HG02938 (cell line): ENCODE measurements at regions not wholly inside any gene's neighbourhood (a gene's known extent, or its start where the extent isn't known, plus 50 kb on each side); places are given as distances from the start of the nearest gene placed in this dataset.
A peak's percentile ranks its signal among the peaks of the same experiment; 100 is the strongest.

Experiments used
- ATAC-seq: cut with Tn5 transposase; IDR thresholded peaks from one replicate; pipeline ENCODE4 v1.9.1; 2021; ENCODE audit warnings: mild to moderate bottlenecking, moderate library complexity; ENCODE audit not compliant: unreplicated experiment

DNA sequence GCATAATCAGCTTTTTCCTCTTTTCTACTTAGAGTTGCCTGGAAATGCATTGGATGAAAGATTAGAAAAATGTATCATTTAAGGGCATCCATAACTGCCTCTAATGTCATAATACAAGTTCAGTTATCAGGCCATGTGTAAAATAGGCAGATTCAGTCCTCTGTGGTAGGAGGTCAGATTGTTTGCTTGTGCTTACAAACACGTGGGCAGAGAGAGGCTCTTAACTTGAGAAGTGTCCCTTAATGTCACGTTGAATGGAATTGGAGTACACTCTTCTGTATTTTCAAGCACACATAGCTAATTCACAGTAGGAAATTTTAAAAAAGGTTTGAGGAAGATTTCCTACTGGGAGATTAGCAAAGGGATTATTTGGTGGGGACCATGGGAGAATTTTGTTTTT lies 359.8 kb upstream of the MTPN start:
- no peak for ATAC-seq

DNA sequence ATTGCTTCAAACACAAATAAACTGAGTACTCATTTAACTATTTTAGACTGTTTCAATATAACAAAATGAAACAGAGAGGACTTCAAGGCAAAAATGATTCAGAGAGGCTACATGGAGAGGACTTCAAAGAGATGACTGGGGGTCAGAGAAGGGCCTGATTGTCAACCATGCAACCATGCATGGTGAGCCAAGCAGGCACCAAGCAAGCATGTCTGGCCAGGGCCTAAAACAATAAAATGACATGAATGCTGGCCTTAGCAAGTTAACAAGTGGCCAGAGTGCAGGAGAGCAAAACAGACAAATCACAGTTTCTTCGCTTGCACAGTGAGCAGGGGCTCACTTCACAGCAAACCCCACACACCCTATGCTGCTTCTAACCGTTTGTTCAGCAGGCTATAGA lies 356.5 kb upstream of the MTPN start:
- ATAC-seq: no peak

DNA sequence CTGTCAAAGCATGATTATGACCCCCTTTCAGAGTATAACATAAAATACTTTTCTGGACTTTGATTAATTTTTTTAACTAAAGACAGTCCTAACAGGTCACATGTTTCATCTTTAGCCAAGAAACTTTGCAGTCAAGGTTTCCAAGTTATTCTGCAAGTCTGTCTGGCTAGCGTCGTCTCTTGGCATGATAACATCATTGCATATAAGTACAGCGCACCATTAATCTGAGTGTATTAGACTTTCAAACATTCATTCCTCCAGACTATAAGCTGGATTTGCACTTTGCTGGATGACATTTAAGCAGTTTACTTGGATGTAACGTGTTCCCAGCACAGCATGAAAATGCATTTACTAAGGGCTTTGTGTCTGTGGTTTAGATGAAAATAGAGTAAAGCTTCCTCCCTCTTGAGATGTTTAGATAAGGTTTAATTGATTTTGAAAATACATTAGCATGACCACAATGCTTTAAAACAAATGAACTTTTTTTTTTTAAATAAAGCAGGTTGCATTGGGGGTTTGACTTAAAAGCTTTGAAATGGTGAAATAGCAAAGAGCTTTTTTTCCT lies 349.0 kb upstream of the MTPN start:
- no peak for ATAC-seq

DNA sequence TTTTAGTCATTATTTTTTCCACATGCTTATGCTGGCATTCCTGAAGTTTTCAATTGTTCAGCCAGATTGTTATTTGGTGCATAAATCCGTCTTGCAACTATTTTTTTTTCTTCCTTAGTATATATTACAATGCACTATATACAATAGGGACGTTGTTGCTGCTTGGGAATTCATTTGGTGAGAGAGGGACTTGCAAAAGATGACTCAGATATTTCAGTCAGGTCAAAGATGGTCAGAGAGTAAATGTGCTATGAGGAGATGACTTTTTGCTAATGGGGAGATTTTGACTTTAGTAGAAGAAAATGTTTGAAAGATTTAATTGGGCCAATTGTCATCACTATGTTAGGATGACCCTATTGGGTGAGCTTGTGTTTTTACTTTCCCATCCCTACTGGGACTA lies 348.4 kb upstream of the MTPN start:
- ATAC-seq: no peak

DNA sequence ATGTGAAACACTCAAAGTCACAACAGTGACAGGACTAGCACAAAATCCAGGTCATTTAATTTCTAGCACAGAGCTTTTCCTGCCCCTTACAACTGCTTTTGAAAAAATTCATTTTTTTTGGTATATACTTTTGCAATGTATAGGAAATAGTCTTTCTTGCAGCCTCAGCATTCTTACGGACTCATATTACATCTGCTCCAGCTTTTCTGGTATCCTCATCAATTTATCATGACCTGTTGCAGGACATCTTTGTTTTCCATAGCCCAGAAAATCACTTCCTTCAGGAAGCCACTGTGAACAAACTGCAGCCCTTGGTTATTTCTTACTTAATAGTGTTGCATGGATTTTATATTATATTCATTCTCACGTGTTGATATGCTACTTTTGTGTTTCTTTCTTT lies 347.9 kb upstream of the MTPN start:
- ATAC-seq: no peak

DNA sequence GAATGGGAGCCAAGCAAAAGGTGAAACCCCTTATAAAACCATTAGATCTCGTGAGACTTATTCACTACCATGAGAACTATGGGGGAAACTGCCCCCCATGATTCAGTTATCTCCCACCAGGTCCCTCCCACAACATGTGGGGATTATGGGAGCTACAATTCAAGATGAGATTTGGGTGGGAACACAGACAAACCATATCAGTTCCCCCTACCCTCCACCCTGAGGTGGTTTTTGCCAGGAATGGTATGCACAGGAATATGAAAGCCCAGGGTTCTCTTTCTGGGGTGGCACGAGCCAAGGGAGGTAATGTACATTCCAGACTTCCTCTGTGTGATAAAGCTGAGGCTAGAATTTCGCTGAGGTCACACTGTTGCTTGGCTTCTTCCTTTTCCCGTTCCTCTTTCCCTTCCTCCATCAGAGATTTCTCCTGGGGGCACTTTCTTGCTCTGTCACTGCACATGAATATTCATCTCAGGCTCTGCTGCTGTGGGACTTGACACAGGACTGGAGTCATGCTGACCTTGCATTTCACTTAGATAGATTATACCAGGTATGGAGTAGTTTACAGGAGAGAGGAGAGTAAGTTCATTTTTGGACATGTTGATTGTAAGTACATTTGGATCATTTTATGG lies 347.0 kb upstream of the MTPN start:
- no peak for ATAC-seq

DNA sequence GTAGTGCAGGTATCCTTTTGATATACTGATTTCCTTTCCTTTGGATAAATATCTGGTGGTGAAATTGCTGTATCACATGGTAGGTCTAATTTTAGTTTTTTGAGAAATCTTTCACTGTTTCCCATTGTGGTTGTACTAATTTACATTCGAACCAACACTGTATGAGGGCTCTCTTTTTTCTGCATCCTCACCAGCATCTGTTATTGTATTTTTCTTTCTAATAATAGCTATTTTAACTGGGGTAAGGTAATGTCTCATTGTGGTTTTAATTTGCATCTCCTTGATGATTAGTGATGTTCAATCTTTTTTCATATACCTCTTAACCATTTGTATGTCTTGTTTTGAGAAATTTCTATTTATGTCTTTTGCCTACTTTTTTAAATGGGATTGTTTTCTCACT lies 335.4 kb upstream of the MTPN start:
- peak; percentile 45 for ATAC-seq

DNA sequence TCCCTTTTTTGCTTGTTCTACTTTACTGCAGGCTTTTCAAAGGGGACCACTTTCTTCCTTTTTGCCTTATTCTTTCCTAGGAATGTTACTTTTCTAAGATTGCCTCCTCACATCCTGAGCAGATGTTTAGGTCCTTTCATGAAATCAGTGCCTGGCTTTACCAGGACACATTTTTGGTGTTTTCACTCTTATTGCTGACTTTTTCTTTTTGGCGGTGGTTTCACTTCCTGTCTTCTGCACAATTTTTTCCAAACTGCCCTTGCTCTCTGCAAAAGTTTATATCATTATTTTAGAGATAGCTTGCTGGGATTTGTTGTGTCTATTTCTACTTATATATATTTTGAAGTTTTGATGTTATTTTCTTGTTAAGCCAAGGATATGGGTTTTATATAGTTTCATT lies 332.2 kb upstream of the MTPN start:
- no peak for ATAC-seq

DNA sequence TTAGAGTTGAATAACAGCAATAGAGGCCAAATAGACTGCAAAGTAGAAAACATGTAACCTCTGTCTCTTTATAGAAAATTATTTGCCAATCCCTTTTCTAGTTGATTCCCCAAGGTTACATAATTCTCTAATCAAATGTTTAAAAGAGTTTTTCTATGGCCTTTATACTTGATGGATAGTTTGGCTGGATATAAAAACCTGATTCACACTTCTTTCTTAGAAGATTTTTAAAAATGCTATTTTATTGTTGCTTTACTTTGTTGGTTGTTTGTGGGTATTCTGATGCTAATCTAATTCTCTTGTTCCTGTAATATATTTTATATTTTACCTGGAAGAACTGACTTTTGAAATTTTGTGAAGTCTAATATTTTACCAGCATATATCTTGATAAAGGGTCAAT lies 331.1 kb upstream of the MTPN start:
- ATAC-seq: no peak

DNA sequence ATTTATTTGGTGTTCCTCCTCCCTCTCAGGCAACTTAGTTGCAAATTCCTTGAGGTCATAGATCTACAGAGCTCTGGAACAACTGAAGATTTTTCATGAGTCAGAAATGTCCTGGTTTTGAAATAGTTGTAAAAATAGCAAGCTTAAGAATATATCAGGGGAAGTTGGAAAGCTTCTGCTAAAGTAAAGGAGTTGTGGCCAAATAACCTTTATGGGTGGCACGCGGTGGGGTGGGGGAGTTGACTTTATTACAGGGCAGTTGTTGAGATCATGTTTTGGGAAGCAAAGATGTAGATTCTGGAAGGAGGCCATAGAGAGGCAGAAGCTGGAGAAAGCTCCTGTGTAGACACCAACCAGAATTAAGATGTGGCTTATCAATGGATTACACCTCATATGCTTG lies 326.0 kb upstream of the MTPN start:
- no peak for ATAC-seq

DNA sequence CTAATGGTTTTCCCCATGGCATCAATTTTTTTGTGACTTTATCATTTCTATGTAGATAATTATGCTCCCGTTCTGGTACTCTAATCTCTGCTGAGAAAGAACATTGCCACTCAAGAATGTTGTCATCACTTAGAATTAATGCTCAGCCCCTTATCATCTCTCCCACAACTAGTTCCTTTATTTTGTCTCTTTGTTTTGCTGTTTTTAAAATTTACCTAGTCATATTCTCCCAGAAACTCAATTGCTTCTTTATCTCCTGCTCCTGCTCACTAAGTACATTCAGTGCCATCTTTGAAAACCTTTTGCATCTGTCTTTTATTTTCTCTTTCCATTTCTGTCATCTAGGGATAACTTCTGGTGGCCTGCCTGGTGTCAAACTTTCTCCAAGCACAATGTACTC lies 324.9 kb upstream of the MTPN start:
- no peak for ATAC-seq

DNA sequence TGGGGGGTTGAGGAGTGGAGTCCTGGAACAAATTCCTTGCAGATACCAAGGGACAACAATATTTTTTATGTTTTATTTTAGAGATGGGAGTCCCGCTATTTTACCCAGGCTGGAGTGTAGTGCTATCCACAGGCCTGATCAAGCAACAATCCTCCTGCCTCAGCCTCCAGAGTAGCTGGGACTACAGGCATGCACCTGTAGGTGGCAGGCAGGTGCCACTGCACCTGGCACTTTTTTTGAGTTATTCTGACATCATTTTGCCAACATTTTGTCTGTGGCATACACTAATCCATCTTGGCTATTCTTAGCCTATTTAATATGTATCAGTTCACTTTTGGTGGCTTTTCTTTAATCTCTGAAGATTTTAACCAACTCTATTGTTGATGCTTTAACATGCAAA lies 317.8 kb upstream of the MTPN start:
- no peak for ATAC-seq

DNA sequence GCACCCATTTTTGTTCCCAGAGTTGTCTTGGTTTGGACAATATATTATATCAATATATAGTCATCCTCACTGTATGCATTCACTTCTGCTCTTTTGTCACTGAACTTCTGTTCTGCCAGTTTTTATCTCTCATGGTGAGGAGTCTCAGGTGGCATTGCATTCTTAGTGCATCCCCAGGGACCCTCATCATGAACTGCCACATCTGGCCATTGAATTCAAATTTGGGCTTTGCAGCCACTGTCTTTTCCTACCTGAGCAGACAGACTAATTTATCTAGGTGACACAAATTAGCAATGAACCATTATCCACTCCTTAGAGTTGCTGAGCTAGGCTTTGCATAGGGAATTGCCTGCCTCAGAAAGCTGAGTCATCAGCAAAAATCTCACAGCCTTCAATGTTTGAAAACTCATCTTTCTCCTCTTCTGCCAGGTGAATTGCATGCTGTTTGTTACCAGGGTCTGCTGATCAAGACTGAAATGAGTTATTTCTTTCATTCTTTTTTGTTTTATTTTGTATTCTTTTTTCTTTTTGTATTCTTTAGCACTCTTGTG lies 316.8 kb upstream of the MTPN start:
- no peak for ATAC-seq

DNA sequence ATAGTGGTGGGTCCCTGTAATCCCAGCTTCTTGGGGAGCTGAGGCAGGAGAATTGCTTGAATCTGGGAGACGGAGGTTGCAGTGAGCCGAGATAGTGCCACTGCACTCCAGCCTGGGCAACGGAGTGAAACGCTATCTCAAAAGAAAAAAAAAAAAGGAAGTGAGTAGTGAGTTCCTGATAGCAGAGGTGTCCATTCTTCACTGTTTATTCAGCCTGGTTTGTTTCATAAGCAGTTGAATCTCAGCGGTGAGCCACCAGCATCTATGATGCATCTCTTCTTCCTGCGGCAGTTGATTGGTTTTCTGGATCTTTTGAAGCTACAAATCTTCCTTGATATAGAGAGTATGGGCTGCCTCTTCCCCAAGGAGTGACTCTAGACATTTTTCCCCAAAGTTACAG lies 316.1 kb upstream of the MTPN start:
- ATAC-seq: peak; percentile 87

DNA sequence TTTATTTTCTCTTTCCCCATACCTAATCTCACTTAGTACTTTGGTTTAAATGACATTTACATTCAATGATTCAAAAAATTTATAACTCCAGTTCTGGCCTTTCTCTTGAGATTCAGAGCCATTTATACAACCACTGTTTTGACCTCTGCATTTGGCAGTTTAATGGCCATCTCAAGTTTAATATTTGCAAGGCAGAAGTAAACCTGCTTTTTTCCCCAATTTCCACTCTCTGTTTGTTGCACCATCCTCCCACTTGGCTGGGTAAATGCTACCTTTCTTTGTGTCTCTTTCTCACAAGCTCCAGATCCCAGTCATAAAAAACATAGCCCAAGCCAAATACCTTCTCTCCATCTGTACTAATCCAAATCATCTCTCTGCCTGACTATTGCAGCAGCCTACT lies 315.2 kb upstream of the MTPN start:
- ATAC-seq: no peak

DNA sequence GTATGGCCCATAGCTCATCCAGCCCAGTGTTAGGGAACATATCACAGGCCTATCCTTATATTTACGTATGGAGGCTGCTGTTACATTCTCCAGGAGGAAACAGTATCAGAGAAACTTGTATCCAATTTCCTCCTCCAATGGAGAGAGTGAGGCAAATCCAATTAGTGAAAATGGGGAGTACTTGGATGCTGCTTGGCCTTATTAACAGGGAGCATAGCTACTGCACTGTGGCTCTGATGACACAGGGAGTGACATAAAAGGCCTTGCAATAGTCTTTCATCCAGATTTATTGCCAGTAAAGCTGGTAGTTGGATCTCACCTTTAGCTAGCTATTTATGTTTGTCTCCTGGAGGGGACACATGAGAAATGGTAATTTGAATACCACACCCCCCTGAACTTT lies 313.2 kb upstream of the MTPN start:
- ATAC-seq: no peak

DNA sequence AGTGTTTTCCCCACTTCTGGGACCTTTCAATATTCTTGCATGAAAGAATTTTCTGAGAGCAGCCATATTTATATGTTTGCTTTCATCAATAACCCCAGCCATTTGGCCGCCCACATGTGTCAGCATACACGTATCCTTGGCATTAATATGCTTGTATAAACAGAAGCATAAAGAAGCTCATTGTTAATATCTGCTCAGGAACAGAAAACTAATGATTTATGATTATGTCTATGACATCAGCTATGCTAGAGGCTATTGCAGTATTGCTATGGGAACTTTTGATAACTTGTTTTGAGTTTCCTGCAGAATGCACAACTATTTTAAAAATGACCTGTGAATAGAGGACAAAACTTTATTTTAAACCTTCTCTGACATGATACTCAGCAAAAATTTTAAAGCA lies 300.9 kb upstream of the MTPN start:
- no peak for ATAC-seq

DNA sequence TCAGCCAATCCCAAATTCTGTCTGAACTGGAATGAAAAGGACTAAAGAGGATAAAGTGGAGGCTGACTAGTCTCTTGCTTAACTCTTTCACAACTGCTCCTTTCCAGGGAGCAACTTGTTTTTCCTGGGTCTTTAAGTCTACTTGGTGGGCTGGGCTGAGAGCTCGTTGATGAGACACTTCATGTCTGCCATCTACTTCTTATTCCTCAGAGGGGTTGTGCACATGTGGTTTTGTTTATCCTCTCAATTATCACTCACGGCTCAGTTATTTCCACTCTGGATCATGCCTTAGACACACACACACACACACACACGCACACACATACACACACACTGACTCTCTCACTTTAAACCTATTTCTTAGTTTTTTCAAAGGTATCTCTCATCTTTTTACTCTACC lies 298.6 kb upstream of the MTPN start:
- no peak for ATAC-seq

DNA sequence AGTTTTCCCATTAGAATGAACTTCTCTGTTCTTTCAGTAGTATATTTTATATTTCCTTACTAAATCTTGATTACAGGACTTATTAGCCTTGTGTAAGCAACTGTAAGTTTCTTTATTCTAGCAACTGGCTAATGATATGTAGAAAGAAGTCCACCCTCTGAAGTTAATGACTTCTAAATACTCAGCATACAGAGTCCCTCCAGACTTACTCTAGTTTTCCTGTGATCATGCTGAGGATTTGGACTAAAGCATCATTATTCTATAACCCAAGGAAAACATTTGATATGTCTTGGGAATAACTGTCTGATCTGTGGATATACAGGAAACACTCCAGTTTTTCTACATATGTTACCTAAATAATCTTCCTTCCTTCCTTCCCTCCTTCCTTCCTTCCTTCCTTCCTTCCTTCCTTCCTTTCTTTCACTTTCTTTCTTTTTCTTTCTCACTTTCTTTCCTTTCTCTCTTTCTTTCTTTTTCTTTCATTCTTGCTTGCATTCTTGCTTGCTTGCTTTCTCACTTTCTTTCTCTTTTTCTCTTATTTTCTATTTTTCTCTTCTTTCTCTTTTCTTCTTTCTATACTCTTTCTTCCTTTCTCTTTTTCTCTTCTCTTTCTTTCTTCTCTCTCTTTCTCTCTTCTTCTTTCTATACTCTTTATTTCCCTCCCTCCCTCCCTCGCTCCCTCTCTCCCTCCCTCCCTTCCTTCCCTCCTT lies 297.6 kb upstream of the MTPN start:
- ATAC-seq: no peak

DNA sequence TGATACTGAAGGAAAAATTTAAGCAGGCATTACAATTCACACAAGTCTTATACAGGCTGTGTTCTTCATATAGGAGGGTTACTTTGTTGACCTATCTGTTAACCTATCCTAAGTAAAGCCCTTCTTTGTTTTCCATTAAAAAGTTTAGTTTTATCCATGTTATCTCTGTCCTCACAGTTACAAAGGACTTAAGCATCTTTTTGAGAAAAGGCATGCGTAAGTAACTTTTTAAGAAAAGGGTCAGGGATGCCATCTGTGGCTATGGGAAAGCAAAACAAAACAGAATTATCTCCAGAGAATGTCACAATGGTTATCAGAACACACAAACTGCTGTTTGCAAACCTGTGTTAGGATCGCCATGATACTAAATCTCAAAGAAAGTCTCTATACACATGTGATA lies 295.8 kb upstream of the MTPN start:
- ATAC-seq: no peak

DNA sequence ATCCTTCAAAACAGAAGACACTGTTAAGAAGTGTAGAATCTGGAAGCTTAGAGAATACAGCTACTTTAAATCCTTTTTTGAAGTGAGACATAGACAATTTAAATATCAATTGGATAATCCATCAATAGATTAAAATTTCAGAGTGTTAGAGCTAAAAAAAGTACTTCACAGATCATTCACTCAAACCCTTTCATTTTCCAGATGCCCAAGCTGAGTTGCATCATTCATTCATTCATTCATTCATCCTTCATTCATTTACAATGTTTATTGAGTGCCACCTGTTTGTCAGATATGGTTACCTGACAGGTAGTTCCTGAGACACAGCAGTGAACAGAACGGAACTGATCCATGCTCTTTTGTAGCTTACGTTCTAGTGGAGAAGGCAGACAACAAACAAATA lies 290.7 kb upstream of the MTPN start:
- ATAC-seq: no peak

DNA sequence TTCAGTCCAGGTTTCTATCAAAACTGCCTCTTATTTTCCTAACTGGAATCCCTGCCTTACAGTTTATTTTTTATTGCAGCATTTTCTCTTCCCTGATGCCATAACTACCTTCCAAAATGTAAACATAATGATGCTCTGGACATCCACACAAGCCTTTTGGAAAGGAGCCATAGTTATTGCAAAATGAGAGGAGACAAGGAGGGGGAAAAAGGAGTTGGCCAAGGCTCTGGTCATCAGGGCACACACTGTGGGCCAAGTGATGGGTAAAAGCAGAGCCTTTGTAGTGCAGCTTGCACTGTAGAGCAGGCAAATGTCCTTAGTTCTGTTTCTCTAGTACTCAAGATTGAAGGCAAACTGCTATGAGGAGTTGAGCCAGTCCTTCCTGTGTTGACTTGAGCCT lies 289.3 kb upstream of the MTPN start:
- no peak for ATAC-seq
